NCI-H128 (cell line): ENCODE measurements at regions not wholly inside any gene's neighbourhood (a gene's known extent, or its start where the extent isn't known, plus 50 kb on each side); places are given as distances from the start of the nearest gene placed in this dataset.

Source experiments
- DNase-seq: peaks from one replicate; lab custom pipeline; 2025; ENCODE audit not compliant: unreplicated experiment; lab: John Stamatoyannopoulos, UW

DNA sequence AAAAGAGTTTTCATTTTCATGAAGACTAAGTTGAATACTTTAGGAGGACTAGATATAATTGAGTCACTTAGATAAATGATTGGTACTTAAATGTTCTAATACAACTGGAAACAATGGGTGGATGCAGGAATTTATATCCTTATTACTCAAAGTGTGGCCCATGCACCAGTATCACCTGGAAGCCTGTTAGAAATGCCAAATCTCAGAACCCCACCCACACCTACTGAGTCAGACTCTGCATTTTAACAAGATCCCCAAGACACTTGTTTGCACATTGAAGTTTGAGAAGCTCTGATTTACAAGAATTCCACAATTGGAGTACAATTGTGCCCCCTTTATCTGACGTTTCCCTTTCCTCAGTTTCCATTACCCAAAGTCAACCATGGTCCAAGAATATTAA, 239.0 kb downstream of the AUH start:
- DNase-seq = no peak

DNA sequence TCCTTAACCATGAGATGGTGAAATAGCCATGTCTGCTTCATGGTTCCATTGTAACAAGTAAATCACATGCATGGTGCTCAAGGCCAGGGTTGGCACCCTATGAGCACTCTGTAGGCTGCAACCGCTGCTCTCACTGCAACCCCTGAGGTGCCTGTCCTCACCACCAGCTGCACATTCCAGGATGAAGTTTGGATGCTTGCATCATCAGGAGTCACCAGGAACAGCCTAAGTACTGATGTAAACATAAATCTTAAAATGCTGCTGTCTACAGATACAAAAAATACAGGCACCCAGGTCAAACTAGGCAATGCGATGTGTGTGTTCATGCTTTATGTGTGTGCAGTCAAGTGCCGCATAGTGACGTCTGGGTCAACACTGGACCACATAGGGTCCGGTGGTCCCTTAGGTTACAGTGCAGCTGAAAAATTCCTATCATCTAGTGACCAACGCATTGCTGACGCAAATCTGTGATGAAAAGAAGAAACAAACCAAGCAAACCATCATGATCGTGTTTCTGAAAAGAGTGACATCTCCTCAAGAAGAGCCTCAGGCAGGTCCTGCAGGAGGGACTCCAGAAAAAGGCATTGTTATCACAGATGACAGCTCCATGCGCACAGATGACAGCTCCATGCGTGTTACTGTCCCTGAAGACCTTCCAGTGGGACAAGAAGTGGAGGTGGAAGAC, 234.8 kb downstream of the AUH start:
- no peak for DNase-seq

DNA sequence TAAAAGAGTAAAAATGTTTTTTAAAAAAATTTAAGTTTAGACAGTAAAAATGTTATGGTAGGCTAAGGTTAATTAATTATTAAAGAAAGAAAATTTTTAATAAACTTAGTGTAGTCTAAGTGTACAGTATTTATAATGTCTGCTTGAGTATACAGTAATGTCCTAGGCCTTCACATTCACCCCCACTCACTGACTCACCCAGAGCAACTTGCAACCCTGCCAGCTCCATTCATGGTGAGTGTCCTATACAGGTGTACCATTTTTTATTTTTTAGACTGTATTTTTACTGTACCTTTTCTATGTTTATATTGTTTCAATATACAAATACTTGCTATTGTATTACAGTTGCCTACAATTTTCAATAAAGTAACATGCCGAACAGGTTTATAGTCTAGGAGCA, 234.1 kb downstream of the AUH start:
- DNase-seq = no peak

DNA sequence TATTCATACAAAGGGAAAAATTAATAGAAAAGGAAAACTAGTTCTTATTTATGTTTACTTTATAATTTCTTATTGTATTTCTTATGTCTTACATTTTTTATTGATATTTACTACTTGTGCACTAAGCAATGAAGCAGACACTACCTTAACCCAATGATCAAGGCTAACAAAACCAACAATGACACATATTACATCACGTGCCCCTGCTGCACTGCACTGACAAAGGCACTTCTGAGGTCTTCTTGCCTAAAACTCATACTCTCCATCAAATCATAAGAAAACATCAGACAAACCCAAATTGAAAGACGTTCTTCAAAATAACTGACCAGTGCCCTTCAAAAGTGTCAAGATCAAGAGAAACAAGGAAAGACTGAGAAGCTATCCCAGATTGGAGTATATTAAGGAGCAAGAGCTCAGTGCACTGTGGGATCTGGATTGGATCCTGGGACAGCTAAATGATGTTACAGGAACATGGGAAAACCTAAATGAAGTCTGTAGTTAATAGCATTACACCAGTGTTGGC, 230.9 kb downstream of the AUH start:
- DNase-seq = no peak

DNA sequence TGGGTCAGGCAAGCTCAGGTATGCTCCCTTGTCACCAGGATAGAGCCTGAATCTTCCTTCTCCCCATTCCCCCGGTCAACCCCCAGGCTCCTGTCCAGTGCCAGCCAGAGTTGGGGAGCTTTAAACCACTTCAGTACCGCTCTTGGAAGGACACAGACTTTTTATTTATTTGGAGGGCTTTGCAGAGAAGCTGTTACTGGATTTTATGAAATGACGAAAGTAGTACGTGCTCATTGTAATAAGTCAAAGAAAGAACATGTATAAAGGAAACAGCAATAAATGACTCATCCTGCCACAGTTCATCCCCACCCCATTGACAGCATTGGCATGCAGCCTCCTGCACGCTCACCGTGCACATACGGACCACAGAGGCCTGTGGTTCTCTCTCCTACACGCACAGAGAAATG, 230.3 kb downstream of the AUH start:
- no peak for DNase-seq

DNA sequence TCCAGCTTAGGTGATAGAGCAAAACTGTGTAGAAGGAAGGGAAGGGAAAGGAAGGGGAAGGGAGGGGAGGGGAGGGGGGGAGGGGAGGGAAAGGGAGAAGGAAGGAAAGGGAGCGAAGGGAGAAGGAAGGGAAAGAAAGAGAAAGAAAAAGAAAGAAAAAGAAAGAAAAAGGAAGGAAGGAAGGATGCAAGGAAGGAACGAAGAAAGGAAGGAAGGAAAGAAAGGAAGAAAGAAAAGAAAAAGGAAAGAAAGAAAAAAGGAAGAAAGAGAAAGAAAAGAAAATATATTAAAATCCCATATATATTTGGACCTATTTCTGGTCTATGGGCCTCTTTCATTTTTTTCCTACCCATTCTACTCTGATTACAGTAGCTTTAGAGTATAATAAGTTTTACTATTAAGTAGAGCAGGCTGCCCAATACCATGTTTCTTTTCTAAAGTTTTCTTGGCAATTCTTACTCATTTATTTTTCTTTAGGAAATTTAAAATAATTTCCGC, 229.1 kb downstream of the AUH start:
- no peak for DNase-seq

DNA sequence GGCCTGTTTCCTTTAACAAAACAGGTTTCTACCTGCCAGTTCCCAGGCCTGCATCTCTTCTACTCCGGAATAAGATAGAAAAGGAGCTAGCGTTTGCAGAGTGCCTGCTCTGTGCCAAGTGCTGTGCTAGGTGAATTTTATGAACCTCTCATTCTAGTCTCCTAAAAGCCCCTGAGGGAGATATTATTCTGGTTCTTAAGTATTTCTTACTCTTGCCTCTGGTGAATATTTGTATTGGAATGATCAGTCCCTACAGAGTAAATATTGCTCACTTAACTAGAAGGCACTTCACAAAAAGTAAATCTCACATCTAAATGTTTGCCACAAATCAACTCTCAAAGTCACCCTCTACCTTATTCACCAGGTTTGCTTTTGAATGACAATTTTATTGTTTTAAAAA, 227.1 kb downstream of the AUH start:
- DNase-seq = no peak

DNA sequence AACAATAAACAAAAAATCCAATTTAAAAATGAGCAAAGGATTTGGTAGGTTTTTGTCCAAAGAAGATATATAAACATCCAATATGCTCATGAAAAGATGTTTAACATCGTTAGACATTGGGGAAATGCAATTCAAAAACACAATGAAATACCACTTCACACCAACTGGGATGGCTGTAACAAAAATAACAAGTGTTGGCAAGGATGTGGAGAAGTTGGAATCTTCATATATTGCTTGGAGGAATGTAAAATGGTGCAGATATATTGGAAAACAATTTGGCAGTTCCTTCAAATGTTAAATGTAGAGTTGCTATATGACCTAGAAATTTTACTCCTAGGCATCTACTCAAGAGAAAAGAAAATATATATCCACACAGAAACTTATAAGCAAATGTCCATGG, 224.3 kb downstream of the AUH start:
- DNase-seq = no peak

DNA sequence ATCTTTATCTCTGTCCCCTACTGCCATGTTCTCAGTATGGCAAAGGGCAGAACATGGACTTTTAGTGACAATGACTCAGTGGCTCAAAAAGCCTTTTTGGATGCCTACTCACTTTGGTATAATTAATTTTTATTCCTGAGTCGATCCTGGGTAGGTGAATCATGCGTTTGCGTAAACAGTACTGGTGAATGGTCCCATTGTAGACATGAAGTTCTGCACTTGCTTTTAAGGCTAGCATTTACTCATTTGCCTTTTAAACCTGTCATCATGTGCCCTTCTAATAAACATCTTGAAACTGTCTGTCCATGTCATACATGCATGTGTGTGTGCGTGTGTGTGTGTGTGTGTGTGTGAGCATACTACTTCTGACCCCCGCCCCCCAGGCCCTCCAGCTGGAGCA, 223.0 kb downstream of the AUH start:
- no peak for DNase-seq

DNA sequence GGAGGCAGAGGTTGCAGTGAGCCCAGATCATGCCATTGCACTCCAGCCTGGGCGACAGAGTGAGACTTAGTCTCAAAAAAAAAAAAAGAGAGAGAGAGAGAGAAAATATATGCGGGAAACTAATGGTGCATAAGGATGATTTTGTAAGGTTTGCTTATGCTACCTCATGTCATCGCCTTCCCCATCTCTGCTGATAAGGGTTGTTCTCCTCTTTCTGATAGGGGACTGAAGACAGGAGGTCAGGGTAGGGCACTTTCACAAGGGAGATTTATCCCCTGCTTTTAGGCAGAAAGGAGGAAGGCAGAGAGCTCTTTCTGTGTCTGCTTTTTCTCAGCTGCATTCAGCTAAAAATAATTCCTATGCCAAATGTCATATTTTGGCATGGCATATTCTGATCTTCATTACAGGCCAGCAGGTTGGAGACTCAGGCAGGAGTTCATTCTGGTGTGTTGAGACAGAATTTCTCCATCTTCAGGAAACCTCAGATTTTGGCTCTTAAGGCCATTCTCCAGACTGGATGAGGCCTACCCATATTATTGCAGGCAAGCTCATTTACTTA, 220.2 kb downstream of the AUH start:
- no peak for DNase-seq

DNA sequence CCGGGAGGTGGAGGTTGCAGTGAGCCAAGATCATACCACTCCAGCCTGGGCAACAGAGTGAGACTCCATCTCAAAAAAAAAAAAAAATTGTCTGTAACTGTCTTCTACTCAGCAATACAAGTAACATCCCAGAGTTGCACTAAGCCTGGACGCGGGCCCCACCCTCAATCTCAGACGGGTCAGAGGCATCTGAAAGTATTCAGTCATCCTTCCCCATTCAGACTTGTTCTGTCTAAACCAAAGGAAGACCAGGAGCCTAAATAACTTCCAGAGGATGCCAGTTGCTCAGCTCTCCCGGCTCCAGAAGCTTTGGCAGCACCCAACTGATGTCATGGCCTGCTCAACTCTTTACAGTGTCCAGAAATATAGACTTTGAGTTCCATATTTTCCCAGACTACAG, 218.6 kb downstream of the AUH start:
- DNase-seq = no peak

DNA sequence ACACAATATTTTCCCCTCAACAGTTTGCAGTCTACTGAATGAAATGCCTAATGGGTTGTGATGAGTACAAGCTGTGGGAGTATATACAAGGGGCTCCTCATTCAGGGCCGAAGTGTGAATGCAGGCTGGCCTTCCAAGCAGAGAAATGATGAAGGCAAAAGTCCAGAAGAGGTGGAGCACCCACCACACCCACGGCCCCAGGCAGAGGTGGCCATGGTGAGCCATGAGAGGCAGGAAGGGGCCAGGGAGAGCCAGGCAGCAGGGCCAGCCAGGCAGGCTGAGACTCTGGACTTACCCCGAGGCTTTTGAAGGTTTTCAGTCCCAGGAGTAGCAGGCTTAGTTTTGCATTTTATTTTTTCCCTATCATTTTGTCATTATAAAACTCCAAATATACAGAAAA, 218.1 kb downstream of the AUH start:
- DNase-seq = no peak

DNA sequence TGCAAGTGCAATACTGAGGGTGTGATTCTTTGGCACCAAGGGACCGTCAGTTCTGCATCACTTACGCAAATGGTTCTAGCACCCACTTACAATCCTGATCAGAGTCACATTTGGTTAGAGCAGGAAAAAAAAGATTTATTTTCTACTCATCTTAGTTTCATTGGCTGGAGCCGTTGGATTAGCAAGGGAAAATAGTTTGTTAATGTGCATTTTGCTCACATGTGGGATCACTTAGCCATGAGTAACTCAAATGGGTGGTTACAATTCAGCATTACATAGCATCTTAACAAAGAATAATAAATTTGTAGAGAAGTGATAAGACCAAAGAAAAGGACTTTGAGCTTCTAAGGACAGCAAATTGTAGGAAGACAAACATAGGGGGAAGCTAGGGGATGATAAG, 216.9 kb downstream of the AUH start:
- DNase-seq = no peak

DNA sequence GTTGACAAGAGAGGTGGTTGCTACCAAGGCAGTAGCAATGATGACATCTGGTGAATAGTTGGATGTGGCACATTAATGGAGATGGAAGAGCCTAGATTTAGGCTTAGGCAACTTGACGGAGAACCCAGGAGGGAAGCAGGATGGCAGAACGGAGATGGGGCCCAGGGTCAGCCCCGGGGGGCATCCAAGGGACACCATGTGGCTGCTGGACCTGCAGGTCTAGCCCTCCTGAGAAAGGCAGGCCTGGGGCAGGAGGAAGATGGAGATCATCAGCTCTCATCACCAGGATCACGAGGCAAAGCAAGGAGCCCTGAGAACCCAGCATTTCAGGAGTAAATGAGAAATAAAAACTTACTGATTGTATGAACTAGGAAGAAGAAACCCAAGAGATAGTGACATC, 216.2 kb downstream of the AUH start:
- DNase-seq = no peak

DNA sequence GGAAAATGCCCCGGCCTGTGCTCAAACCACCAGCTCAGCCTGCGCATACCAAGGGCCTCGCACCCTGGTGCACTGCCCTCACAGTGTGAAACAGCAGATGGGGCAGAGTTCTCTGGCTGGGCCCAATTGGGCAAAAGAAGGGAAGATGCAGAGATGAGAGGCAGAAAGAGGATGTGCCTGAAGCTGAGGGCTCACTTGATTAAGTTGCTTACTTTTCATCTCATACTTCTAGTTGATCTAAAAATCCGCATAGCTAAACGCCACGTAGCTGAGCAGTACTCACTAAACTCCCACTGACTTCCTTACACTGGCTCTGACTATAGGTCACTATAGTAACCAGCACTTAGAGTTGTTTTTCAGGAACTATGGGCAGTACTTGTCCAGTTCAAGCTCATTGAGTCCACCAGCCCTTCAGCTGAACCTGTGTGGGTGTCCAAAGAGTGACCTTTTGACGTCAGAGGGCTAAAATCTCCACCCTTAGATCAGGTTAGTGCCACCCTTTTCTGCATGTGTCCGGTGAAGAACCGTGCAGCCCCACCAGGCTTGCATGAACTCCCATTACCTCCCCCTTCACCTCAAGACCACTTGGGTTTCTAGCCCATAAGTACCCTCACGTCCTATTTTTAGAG, 215.2 kb downstream of the AUH start:
- no peak for DNase-seq

DNA sequence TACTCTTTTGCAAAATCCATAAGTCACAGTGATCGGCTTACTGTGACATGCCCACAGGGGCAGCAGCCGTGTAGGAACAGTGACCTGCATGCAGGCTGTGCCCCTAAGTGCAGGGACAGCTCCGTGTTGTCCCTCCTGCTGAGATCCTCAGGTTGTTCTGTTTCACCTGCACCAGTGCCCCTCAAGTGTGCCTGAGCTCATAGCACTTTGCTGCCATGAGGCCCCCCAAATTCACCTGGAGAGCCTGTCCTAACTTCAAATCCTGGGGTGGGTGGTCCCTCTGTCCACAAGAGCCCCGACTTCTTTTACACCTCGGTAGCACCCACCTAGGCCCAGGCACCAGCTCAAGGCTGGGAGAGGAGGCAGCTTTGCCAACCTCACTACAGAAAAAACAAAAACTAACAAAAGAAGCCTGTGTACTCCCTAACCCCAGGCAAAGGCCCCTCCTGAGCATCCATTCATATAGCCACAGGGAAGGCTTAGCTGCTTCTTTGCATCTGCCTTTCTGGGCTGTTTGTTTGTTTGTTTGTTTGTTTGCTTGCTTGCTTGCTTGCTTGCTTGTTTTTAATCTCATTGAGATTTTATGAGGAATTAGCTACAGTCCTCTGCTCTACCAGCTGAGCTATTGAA, 214.5 kb downstream of the AUH start:
- no peak for DNase-seq

DNA sequence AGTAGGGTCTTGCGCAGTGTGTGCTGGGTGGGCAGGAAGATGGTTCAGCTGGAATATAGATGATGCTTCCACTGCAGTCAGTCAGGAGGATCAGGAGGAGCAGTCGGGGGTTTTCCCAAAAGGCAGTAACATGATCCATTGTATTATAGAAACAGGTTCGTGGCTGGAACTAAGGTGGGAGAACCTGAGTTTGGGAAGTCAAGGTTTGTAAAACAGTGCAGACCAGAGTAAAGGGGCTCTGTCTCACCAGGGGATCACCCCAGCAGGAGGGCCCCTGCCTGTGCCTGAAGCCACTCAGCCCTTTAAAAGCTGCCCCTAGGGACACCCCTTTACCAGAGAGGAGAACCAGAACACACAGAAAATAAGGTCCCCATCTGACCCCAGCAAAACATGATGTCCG, 213.4 kb downstream of the AUH start:
- DNase-seq = no peak

DNA sequence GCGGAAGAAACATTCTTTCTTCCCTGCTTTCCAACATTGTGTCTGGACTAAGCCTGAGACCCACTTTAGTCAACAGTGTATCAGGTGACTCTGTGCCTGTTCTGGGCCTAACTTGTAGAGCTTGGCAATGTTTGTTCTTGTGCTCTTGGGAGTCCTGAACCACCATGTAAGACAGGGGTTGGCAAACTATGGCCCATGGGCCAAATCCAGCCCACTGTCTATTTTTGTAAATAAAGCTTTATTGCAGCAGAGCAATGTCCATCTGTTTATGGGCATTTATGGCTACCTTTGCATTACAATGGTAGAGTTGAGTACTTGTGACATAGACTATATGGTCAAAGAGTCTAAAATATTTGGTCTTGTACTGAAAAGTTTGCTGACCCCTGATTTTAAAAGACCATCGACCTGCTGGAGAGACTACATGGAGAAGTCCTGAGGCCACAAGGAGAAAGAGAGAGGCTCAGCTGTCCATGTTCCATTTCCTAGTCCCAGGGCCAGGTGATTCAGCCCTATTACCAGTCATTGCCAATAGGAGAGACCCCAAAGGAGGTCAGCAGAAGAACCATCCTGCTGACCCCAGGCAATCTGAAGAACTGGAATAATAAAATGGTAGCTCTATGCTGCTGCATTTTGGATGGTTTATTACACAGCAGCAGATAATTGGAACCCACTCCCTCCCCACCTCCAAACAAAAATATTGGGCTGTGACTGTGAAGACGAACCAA, 211.3 kb downstream of the AUH start:
- DNase-seq = no peak

DNA sequence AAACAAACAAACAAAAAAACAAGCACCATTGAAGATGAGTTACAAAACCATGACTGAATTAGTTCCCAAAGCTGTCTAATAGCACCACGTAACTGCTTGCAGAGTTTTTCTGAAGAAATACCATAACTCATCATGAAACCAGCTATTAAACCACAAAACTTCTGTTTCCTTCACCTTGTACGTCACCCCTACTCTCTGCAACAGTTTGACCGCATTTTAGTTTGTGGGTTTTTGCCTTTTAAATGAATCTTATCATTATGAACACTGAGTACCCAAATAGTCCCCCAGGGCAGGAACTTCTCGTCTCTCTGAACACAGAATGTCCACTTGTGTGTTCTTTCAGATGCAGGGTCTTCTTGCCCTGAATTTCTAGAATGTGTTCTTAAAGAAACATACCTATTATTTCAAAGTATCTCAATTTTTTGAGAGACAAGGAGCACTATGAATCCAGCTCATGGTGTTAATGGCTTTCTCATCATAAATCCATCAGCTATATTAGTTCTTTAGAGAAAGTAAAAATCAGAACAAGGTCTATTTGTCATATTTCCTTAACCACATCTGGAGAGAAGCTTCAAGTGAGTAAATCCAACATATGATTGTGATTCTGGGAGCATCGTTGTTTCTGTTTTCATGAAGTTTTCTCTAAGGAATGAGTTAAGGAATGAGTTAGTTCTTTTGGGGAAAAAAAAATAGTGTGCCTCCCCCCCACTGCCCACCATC, 210.6 kb downstream of the AUH start:
- no peak for DNase-seq

DNA sequence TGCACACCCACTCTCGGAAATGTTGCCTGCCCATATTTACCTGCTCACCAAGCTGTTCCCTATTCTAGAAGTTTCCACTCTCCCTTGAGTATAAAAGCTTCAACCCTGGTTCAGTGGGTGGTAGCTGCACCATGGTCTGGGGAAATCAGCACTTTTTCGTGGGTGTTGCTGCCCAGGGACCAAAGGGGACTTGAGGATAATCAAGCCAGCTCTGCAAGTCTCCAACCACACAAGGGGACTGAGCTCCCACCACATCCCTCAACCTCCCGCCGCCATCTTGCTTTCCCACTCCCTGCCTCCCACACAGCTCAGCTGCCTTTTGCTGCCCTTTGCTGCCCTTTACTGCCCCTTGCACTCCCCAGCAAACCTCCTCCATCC, 210.0 kb downstream of the AUH start:
- DNase-seq = no peak

DNA sequence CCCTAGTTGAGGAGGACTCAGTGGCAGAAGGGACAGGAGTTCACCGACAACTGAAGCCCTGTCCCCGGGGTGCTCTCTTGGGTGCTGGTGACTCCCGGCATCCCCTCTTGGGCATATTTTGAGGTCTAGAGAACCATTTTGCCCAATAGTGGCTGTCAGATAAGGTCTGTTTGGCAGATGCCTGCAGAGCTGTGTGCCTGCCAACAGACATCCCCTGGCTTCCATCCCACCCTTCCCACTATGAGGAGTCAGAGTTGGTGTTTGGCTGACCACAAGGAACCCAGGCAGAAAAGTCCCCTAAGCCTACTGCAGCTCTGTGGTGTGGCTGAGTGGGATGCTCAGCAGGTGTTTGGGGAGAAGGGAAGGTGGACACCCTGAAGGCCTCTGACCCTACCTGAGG, 207.0 kb downstream of the AUH start:
- no peak for DNase-seq
